ENCODE measurements at regions not wholly inside any gene's neighbourhood (a gene's known extent, or its start where the extent isn't known, plus 50 kb on each side); places are given as distances from the start of the nearest gene placed in this dataset.

GRCh38 chr4:60122820-60123219 lies 1077.3 kb upstream of the ADGRL3 start:
- H3K4me3 ChIP-seq (replicated peaks in 1 of 3; ENCODE audit: insufficient read depth in 1 of 3, low read depth in 1 of 3, low read length in 3 of 3) = no peak overlapping the region
- CTCF ChIA-PET = no interaction called here
- H3K4me2 ChIP-seq (ENCODE audit: insufficient read depth, low read length) = no peak overlapping the region
- dilution Hi-C loops (cut with MboI; ENCODE audit: extremely low pct_ligation_motif_present, low sequenced_read_pairs) (no loop called here), intact Hi-C loops (cut with micrococcal nuclease) (no loop called here)
- H2AFZ ChIP-seq (ENCODE audit: low read depth, low read length) = no peak overlapping the region
- no peaks in the 10 kb centered on the region for H3K4me1 ChIP-seq (ENCODE audit: control insufficient read depth, extremely low read depth, insufficient read depth, low read length)
- no peaks in the 10 kb centered on the region for H3K9me1 ChIP-seq (replicated peaks; ENCODE audit: control insufficient read depth, extremely low read depth, insufficient read depth, low read length)
- no peaks in the 10 kb centered on the region for H3K79me2 ChIP-seq (ENCODE audit: control insufficient read depth, insufficient read depth, low read length)
- FAIRE-seq = no peak
- POLR2A ChIA-PET = no interaction called here
- no peaks in the 10 kb centered on the region for H4K20me1 ChIP-seq (replicated peaks; ENCODE audit: control insufficient read depth, extremely low read depth, insufficient read depth, low read length)
- H3K27ac ChIP-seq (ENCODE audit: insufficient read depth, low read depth, low read length) = no peak overlapping the region
- H3K9me3 ChIP-seq (replicated peaks; ENCODE audit: control insufficient read depth, insufficient read depth, low read length) = peaks cover 2% of the 10 kb centered on the region
- no peaks in the 10 kb centered on the region for H3K27me3 ChIP-seq (ENCODE audit: control insufficient read depth in 2 of 2, insufficient read depth in 2 of 2, low read length in 2 of 2)
- no peak overlapping the region for H3K9ac ChIP-seq (replicated peaks; ENCODE audit: extremely low read depth, insufficient read depth, low read length)
- BruUV-seq (replicated peaks) = no TSS peak
- H3K36me3 ChIP-seq (ENCODE audit: control insufficient read depth in 2 of 2, extremely low read depth in 1 of 2, insufficient read depth in 2 of 2, low read length in 2 of 2) = no peaks in the 10 kb centered on the region
- no peak for TF ChIP-seq FOS (IDR thresholded peaks at IDR 0.05; ENCODE audit: borderline replicate concordance, insufficient read depth, low read length)
- no peak for TF ChIP-seq JUN (IDR thresholded peaks at IDR 0.05; ENCODE audit: borderline replicate concordance, insufficient read depth, insufficient read length, low read depth)
- no peak for TF ChIP-seq CTCF (IDR thresholded peaks at IDR 0.05; ENCODE audit: extremely low read depth in 1 of 2, insufficient read depth in 1 of 2, low read depth in 1 of 2, low read length in 2 of 2)
- TF ChIP-seq POLR2AphosphoS5 (IDR thresholded peaks at IDR 0.05; ENCODE audit: insufficient read depth, low read depth, low read length) = no peak
- no peak for TF ChIP-seq MAX (IDR thresholded peaks at IDR 0.05; ENCODE audit: insufficient read depth, insufficient read length)
- no peak for TF ChIP-seq MYC (IDR thresholded peaks at IDR 0.05; ENCODE audit: low read depth, low read length)
- TF ChIP-seq POLR2A (IDR thresholded peaks at IDR 0.05; ENCODE audit: low read depth, low read length) = no peak
- no peak for TF ChIP-seq EZH2 (IDR thresholded peaks at IDR 0.05; ENCODE audit: borderline replicate concordance, low read depth, low read length, severe bottlenecking)
- no peak for TF ChIP-seq GATA2 (IDR thresholded peaks at IDR 0.05; ENCODE audit: insufficient read depth, insufficient read length, low read depth, low read length)
- DNase-seq (ENCODE audit: low read depth, low spot score) = no peak
